GM23338 (cell line): ENCODE measurements at regions not wholly inside any gene's neighbourhood (a gene's known extent, or its start where the extent isn't known, plus 50 kb on each side); places are given as distances from the start of the nearest gene placed in this dataset.

Experiments
- ATAC-seq: fragments of 200-7000 bp; cut with Tn5 transposase; 3 replicates; pipeline ENCODE4 v1.9.1; 2020
- DNase-seq: peaks from one replicate; pipeline ENCODE4 v3.0.0-alpha.2; 2015; ENCODE audit warnings: low spot score
- H2AFZ ChIP-seq: fragments of 200-600 bp; sonication (generic); 2 replicates; pipeline ENCODE4 v1.8.0; 2016; ENCODE audit warnings: antibody characterized with exemption, mild to moderate bottlenecking, moderate library complexity
- H3F3A ChIP-seq: fragments of 200-600 bp; sonication (generic); replicated peaks from 2 replicates; pipeline ENCODE4 v1.8.0; 2017; ENCODE audit warnings: antibody characterized with exemption, mixed run types, low read depth
- H3K27ac ChIP-seq: fragments of 200-600 bp; sonication (generic); 2 replicates; pipeline ENCODE4 v1.6.1; 2016; ENCODE audit warnings: low read depth
- H3K27me3 ChIP-seq: fragments of 200-600 bp; sonication (generic); 2 replicates; pipeline ENCODE4 v1.8.0; 2016; ENCODE audit warnings: mild to moderate bottlenecking, mixed run types, moderate library complexity; ENCODE audit not compliant: insufficient read depth
- H3K36me3 ChIP-seq: fragments of 200-600 bp; sonication (generic); 2 replicates; pipeline ENCODE4 v1.8.0; 2016; ENCODE audit warnings: mild to moderate bottlenecking; ENCODE audit not compliant: insufficient read depth
- H3K4me1 ChIP-seq: fragments of 200-600 bp; sonication (generic); 2 replicates; pipeline ENCODE4 v1.8.0; 2016; ENCODE audit warnings: mild to moderate bottlenecking, moderate library complexity; ENCODE audit not compliant: insufficient read depth
- H3K4me2 ChIP-seq: fragments of 200-600 bp; sonication (generic); 2 replicates; pipeline ENCODE4 v1.7.1; 2017; ENCODE audit warnings: mixed run types
- H3K4me3 ChIP-seq: fragments of 200-600 bp; sonication (generic); 2 replicates; pipeline ENCODE4 v1.6.1; 2016; ENCODE audit warnings: mixed run types
- H3K79me2 ChIP-seq: fragments of 200-600 bp; sonication (generic); replicated peaks from 2 replicates; pipeline ENCODE4 v1.8.0; 2017; ENCODE audit warnings: mild to moderate bottlenecking; ENCODE audit not compliant: insufficient read depth
- H3K9me2 ChIP-seq: fragments of 200-600 bp; sonication (generic); 2 replicates; pipeline ENCODE4 v1.8.0; 2017; ENCODE audit not compliant: insufficient read depth
- H4K20me1 ChIP-seq: fragments of 200-600 bp; sonication (generic); replicated peaks from 2 replicates; pipeline ENCODE4 v1.8.0; 2017; ENCODE audit warnings: mild to moderate bottlenecking; ENCODE audit not compliant: insufficient read depth
- H3K27ac Mint-ChIP-seq: 2 replicates; pipeline ENCODE4 v1.8.0; 2020; ENCODE audit warnings: inconsistent platforms, mild to moderate bottlenecking, moderate library complexity, mixed read lengths
- H3K27me3 Mint-ChIP-seq: 3 replicates; pipeline ENCODE4 v1.8.0; 2022; ENCODE audit warnings: low read depth, mild to moderate bottlenecking, moderate library complexity, mixed read lengths, inconsistent platforms; ENCODE audit not compliant: insufficient read depth, poor library complexity
- H3K36me3 Mint-ChIP-seq: 3 replicates; pipeline ENCODE4 v1.8.0; 2021; ENCODE audit warnings: low read depth, mild to moderate bottlenecking, inconsistent platforms, moderate library complexity, mixed read lengths
- H3K4me1 Mint-ChIP-seq: 3 replicates; pipeline ENCODE4 v1.8.0; 2020; ENCODE audit warnings: mild to moderate bottlenecking, inconsistent platforms, mixed read lengths
- H3K4me3 Mint-ChIP-seq: 3 replicates; pipeline ENCODE4 v1.8.0; 2021; ENCODE audit warnings: moderate library complexity, mild to moderate bottlenecking, inconsistent platforms, mixed read lengths
- H3K9me3 Mint-ChIP-seq: 3 replicates; pipeline ENCODE4 v1.8.0; 2020; ENCODE audit warnings: moderate library complexity, mild to moderate bottlenecking, inconsistent platforms, mixed read lengths
- EZH2 ChIP-seq: fragments of 200-600 bp; sonication (generic); IDR thresholded peaks from one replicate; pipeline ENCODE4 v1.8.0; 2017; ENCODE audit warnings: antibody characterized with exemption, mild to moderate bottlenecking, low read depth; ENCODE audit not compliant: unreplicated experiment
- EZH2phosphoT487 ChIP-seq: fragments of 200-600 bp; sonication (generic); IDR thresholded peaks from one replicate; pipeline ENCODE4 v1.8.1; 2018; ENCODE audit warnings: antibody characterized with exemption; ENCODE audit not compliant: unreplicated experiment
- NANOG ChIP-seq: IDR thresholded peaks from 2 replicates; pipeline ENCODE4 v1.6.1; 2016; ENCODE audit warnings: antibody characterized with exemption, borderline replicate concordance
- STAT1 ChIP-seq: IDR thresholded peaks from one replicate; pipeline ENCODE4 v1.6.1; 2016; ENCODE audit warnings: antibody characterized with exemption; ENCODE audit not compliant: unreplicated experiment
- TF ChIP-seq, protein P1 (sequence below), 2 experiments: fragments of 200-600 bp in 1 of 2; sonication (generic) in 1 of 2; conservative IDR thresholded peaks; 2 replicates each; pipeline versions ENCODE4 v1.5.1 to v1.6.1; 2016 to 2017; ENCODE audit warnings: antibody characterized with exemption in 2 of 2, low read depth in 2 of 2, mild to moderate bottlenecking in 2 of 2, moderate library complexity in 1 of 2
- TF ChIP-seq, protein P2 (sequence below): IDR thresholded peaks from one replicate; pipeline ENCODE4 v1.6.1; 2018; ENCODE audit warnings: antibody characterized with exemption; ENCODE audit not compliant: unreplicated experiment

DNA sequence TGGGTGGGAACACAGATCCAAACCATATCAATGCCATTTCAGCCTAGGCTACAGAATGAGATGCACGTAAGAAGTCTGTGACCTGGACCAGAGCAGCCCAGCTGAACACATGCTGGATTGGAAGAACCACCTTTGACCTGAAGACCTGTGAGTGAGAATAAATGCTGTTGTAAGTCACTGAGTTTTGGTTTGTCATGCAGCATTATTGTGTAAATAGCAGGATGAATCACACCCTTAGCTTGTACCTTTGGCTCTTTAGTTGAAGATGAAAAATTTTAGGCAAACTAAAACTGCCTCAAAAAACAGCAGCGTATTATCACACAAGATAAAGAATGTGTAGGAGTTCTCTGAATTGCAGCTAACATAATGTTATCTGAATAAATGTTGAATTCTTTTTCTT, 199.4 kb upstream of the LRIG3 start:
- Mint-ChIP-seq H3K36me3 (no peaks in the 10 kb centered on the region), H3K4me3 (no peak overlapping the region), H3K9me3 (no peaks in the 10 kb centered on the region), H3K27ac (no peak overlapping the region), H3K4me1 (peaks cover 4% of the 10 kb centered on the region; the same call in 1 of the 3 replicates), H3K27me3 (peaks cover 2% of the 10 kb centered on the region)
- Histone ChIP-seq H3K27me3 (no peaks in the 10 kb centered on the region), H3K9me2 (0 out of 2 replicates have a peak, but pooled peaks cover 3% of the 10 kb centered on the region), H2AFZ (no peak overlapping the region), H3K36me3 (no peaks in the 10 kb centered on the region), H3K27ac (no peak overlapping the region), H3K4me1 (no peaks in the 10 kb centered on the region), H3K79me2 (no peaks in the 10 kb centered on the region), H4K20me1 (no peaks in the 10 kb centered on the region), H3K4me3 (no peak overlapping the region), H3K4me2 (no peak overlapping the region), H3F3A (no peaks in the 10 kb centered on the region)
- ATAC-seq (no peak), DNase-seq (no peak)
- TF ChIP-seq, protein P1, sequence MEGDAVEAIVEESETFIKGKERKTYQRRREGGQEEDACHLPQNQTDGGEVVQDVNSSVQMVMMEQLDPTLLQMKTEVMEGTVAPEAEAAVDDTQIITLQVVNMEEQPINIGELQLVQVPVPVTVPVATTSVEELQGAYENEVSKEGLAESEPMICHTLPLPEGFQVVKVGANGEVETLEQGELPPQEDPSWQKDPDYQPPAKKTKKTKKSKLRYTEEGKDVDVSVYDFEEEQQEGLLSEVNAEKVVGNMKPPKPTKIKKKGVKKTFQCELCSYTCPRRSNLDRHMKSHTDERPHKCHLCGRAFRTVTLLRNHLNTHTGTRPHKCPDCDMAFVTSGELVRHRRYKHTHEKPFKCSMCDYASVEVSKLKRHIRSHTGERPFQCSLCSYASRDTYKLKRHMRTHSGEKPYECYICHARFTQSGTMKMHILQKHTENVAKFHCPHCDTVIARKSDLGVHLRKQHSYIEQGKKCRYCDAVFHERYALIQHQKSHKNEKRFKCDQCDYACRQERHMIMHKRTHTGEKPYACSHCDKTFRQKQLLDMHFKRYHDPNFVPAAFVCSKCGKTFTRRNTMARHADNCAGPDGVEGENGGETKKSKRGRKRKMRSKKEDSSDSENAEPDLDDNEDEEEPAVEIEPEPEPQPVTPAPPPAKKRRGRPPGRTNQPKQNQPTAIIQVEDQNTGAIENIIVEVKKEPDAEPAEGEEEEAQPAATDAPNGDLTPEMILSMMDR (conservative IDR thresholded peaks at IDR 0.05; ENCODE audit: low read depth in 2 of 2) = no peak
- no peak for TF ChIP-seq NANOG
- TF ChIP-seq STAT1 = no peak
- TF ChIP-seq EZH2 = no peak

DNA sequence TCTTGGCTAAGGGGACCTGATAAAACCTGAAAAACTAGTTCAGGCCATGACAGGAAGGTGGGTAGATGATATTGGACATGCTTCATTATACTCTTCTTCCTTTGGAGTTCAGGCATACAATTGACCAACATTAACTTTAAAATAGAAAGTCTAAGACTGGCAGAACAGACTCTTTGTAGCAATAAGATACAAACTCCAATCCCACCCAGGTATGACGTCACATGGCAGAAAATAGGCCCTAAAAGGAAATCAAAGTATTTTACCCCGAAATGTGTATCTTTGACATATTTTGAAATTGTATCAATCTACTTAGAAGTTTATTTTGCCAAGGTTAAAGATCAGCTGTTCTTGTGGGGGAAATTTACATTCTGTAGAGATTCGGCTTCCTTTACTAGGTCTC, 198.1 kb upstream of the LRIG3 start:
- Histone ChIP-seq H4K20me1 (no peaks in the 10 kb centered on the region), H3K79me2 (no peaks in the 10 kb centered on the region), H3K27me3 (no peaks in the 10 kb centered on the region), H3K36me3 (no peaks in the 10 kb centered on the region), H3K9me2 (no peaks in the 10 kb centered on the region), H2AFZ (no peak overlapping the region), H3K4me2 (no peak overlapping the region), H3K4me3 (no peak overlapping the region), H3F3A (no peaks in the 10 kb centered on the region), H3K27ac (no peak overlapping the region), H3K4me1 (no peaks in the 10 kb centered on the region)
- Mint-ChIP-seq H3K9me3 (no peaks in the 10 kb centered on the region), H3K4me3 (no peak overlapping the region), H3K36me3 (no peaks in the 10 kb centered on the region), H3K27me3 (peaks cover 2% of the 10 kb centered on the region), H3K4me1 (peaks cover 5% of the 10 kb centered on the region; the same call in 1 of the 3 replicates), H3K27ac (no peak overlapping the region)
- ATAC-seq (no peak), DNase-seq (no peak)
- TF ChIP-seq, protein P2, sequence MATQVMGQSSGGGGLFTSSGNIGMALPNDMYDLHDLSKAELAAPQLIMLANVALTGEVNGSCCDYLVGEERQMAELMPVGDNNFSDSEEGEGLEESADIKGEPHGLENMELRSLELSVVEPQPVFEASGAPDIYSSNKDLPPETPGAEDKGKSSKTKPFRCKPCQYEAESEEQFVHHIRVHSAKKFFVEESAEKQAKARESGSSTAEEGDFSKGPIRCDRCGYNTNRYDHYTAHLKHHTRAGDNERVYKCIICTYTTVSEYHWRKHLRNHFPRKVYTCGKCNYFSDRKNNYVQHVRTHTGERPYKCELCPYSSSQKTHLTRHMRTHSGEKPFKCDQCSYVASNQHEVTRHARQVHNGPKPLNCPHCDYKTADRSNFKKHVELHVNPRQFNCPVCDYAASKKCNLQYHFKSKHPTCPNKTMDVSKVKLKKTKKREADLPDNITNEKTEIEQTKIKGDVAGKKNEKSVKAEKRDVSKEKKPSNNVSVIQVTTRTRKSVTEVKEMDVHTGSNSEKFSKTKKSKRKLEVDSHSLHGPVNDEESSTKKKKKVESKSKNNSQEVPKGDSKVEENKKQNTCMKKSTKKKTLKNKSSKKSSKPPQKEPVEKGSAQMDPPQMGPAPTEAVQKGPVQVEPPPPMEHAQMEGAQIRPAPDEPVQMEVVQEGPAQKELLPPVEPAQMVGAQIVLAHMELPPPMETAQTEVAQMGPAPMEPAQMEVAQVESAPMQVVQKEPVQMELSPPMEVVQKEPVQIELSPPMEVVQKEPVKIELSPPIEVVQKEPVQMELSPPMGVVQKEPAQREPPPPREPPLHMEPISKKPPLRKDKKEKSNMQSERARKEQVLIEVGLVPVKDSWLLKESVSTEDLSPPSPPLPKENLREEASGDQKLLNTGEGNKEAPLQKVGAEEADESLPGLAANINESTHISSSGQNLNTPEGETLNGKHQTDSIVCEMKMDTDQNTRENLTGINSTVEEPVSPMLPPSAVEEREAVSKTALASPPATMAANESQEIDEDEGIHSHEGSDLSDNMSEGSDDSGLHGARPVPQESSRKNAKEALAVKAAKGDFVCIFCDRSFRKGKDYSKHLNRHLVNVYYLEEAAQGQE = no peak
- TF ChIP-seq EZH2phosphoT487 (no peak), EZH2 (no peak)
